IPS-20b (cell line): ENCODE measurements at regions not wholly inside any gene's neighbourhood (a gene's known extent, or its start where the extent isn't known, plus 50 kb on each side); places are given as distances from the start of the nearest gene placed in this dataset.

Source experiments
- H3K27ac ChIP-seq: one replicate; pipeline ENCODE4 v1.5.1; 2013; ENCODE audit warnings: low read length
- H3K27me3 ChIP-seq: 2 replicates; pipeline ENCODE4 v1.6.1; 2013; ENCODE audit warnings: mild to moderate bottlenecking, low read length, inconsistent platforms; ENCODE audit not compliant: insufficient read depth
- H3K36me3 ChIP-seq: 2 replicates; pipeline ENCODE4 v1.6.1; 2013; ENCODE audit warnings: low read depth, mild to moderate bottlenecking, inconsistent platforms, low read length, moderate library complexity; ENCODE audit not compliant: insufficient read depth
- H3K4me1 ChIP-seq: 2 replicates; pipeline ENCODE4 v1.6.1; 2013; ENCODE audit warnings: mild to moderate bottlenecking, control low read depth, inconsistent platforms, low read length, moderate library complexity; ENCODE audit not compliant: insufficient read depth
- H3K4me3 ChIP-seq: 2 replicates; pipeline ENCODE4 v1.5.1; 2013; ENCODE audit warnings: mild to moderate bottlenecking, low read length, inconsistent platforms
- H3K9ac ChIP-seq: 2 replicates; pipeline ENCODE4 v1.6.1; 2013; ENCODE audit warnings: low read depth, mild to moderate bottlenecking, inconsistent platforms, low read length, moderate library complexity
- H3K9me3 ChIP-seq: 2 replicates; pipeline ENCODE4 v1.6.1; 2013; ENCODE audit warnings: mild to moderate bottlenecking, low read depth, low read length, inconsistent platforms; ENCODE audit not compliant: insufficient read depth

DNA sequence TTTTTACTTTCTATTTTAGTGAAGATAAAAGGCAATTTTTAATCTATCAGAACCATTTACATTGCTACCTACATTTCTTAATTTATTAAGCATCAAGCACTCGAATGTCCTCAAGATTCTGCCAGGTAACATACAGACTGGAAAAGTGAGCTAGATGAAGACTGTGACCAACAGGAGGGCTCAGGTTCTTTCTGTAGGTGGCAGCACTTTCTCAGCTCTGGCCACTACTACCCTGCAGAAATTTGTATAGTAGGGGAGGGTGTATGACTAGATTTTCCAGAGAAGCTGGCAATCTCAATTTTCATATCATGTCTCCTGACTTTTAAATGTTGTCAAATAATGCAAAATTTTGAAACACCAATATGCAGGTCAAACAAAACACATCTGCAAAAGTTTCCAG lies 165.0 kb upstream of the SUCLG2 start:
- Histone ChIP-seq H3K27ac (no peak overlapping the region), H3K4me3 (no peak overlapping the region), H3K36me3 (no peaks in the 10 kb centered on the region), H3K9me3 (no peaks in the 10 kb centered on the region), H3K4me1 (0 out of 2 replicates have a peak, but pooled peaks cover 3% of the 10 kb centered on the region), H3K27me3 (no peaks in the 10 kb centered on the region), H3K9ac (no peak overlapping the region)

DNA sequence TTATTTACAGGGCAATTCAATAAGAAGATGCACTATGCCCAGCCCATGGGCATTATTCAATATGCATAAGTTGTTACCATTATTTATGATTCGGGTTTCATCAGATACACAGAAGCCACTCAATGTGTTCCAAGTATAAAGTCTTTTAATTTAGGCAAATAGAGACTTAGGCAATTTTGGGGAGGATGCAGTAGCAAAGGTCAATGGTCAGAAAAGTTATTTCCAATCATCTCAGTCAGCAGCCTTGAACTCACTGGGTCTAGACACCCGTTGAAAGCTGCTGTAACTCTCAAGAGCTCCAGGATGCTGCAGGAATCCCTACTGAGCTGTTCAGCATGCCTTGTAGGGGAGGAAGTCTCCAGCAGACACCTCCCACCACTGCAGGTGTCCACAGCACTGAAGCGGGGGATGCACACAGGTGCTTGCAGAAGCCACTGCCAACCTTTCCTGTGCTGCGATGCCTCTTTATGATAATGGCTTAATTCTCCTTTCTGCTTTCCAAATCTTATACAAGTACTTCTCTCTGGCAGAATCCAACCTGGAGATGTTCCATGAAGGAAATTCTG lies 155.0 kb upstream of the SUCLG2 start:
- Histone ChIP-seq H3K4me1 (peaks cover 4% of the 10 kb centered on the region; the same call in 1 of the 2 replicates), H3K27me3 (no peaks in the 10 kb centered on the region), H3K9me3 (no peaks in the 10 kb centered on the region), H3K9ac (no peak overlapping the region), H3K4me3 (no peak overlapping the region), H3K36me3 (no peaks in the 10 kb centered on the region), H3K27ac (no peak overlapping the region)

- Histone ChIP-seq H3K4me3 (no peak overlapping the region), H3K27ac (no peak overlapping the region), H3K36me3 (no peaks in the 10 kb centered on the region), H3K4me1 (peaks cover 4% of the 10 kb centered on the region; the same call in 1 of the 2 replicates), H3K27me3 (no peaks in the 10 kb centered on the region), H3K9ac (no peak overlapping the region), H3K9me3 (no peaks in the 10 kb centered on the region)
These were observed 154.5 kb upstream of the SUCLG2 start for GRCh38 chr3:67808906-67809305.

DNA sequence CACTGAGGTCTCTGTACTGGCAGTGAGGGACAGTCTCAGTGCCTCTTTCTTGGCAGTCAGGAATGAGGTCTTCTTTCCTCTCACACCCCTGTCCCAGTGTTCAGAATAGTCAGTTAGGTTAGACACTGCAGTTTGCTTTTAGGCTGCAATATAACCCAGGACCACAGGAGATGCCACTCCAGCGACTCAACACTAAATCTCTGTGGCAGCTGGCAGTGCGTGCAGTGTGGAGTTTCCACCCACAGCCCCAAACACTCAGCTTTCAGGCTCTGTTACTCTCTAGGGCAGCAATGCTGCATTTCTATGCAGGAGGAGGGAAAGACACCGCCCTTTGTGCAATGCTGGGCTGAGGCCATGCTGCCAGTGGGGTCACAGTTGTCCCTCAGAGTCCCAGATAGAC lies 150.2 kb upstream of the SUCLG2 start:
- H3K4me3 ChIP-seq, result no peak overlapping the region
- no peaks in the 10 kb centered on the region for H3K27me3 ChIP-seq
- no peaks in the 10 kb centered on the region for H3K9me3 ChIP-seq
- H3K27ac ChIP-seq, result no peak overlapping the region
- no peak overlapping the region for H3K9ac ChIP-seq
- H3K36me3 ChIP-seq, result no peaks in the 10 kb centered on the region
- peaks cover 4% of the 10 kb centered on the region; the same call in 1 of the 2 replicates for H3K4me1 ChIP-seq

GRCh38 chr3:67804089-67804488 lies 149.7 kb upstream of the SUCLG2 start:
- Histone ChIP-seq H3K4me3 (no peak overlapping the region), H3K4me1 (no peaks in the 10 kb centered on the region; the same call in 1 of the 2 replicates), H3K27ac (no peak overlapping the region), H3K27me3 (no peaks in the 10 kb centered on the region), H3K9ac (no peak overlapping the region), H3K9me3 (no peaks in the 10 kb centered on the region), H3K36me3 (no peaks in the 10 kb centered on the region)

DNA sequence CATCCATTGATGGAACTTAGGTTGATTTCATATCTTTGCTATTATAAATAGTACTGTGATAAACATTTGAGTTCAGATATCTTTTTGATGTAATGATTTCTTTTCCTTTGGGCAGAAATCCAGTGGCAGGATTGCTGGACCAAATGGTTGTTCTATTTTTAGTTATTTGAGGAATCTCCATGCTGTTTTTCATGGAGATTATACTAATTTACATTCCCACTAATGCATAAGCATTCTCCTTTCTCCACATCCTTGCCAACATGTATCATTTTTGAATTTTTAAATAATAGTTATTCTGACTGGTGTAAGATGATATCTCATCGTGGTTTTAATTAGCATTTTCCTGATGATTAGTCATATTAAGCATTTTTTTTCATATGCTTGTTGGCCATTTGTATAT lies 144.0 kb upstream of the SUCLG2 start:
- H3K27ac ChIP-seq, result no peak overlapping the region
- H3K9ac ChIP-seq, result no peak overlapping the region
- H3K27me3 ChIP-seq, result no peaks in the 10 kb centered on the region
- no peak overlapping the region for H3K4me3 ChIP-seq
- H3K4me1 ChIP-seq, result peaks cover 5% of the 10 kb centered on the region
- no peaks in the 10 kb centered on the region for H3K9me3 ChIP-seq
- no peaks in the 10 kb centered on the region for H3K36me3 ChIP-seq

DNA sequence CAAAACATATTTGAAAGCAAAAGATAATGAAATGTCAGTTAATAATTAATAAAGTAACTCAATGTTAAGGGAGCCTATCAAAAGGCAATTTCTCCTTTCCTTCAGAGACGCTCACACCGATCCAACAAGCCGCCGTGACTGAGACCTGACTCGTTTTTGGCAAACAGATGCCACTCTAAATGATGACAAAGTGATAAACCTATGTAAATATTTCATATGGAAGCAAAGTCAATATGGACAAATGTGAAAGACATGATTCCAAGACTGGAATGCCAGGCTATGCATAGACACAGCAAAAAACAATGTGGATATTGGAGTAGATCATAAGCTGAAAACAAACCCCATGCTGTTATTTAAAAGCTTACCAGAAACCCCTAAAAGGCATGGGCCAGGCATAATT lies 137.2 kb upstream of the SUCLG2 start:
- Histone ChIP-seq H3K4me3 (no peak overlapping the region), H3K9me3 (no peaks in the 10 kb centered on the region), H3K4me1 (peaks cover 7% of the 10 kb centered on the region; the same call in 1 of the 2 replicates), H3K27ac (no peak overlapping the region), H3K9ac (no peak overlapping the region), H3K36me3 (no peaks in the 10 kb centered on the region), H3K27me3 (no peaks in the 10 kb centered on the region)

GRCh38 chr3:67790043-67790442 lies 135.6 kb upstream of the SUCLG2 start:
- Histone ChIP-seq H3K27me3 (no peaks in the 10 kb centered on the region), H3K27ac (no peak overlapping the region), H3K4me1 (peaks cover 7% of the 10 kb centered on the region; the same call in 1 of the 2 replicates), H3K4me3 (no peak overlapping the region), H3K9me3 (no peaks in the 10 kb centered on the region), H3K36me3 (no peaks in the 10 kb centered on the region), H3K9ac (no peak overlapping the region)

GRCh38 chr3:67788396-67788795 lies 134.0 kb upstream of the SUCLG2 start:
- no peaks in the 10 kb centered on the region for H3K36me3 ChIP-seq
- no peaks in the 10 kb centered on the region for H3K9me3 ChIP-seq
- H3K4me1 ChIP-seq, result peaks cover 7% of the 10 kb centered on the region; the same call in 1 of the 2 replicates
- no peaks in the 10 kb centered on the region for H3K27me3 ChIP-seq
- H3K9ac ChIP-seq, result no peak overlapping the region
- no peak overlapping the region for H3K27ac ChIP-seq
- H3K4me3 ChIP-seq, result no peak overlapping the region

- H3K4me1 ChIP-seq, result no peaks in the 10 kb centered on the region
- H3K4me3 ChIP-seq, result no peak overlapping the region
- no peak overlapping the region for H3K27ac ChIP-seq
- no peak overlapping the region for H3K9ac ChIP-seq
- H3K9me3 ChIP-seq, result no peaks in the 10 kb centered on the region; the same call in 1 of the 2 replicates
- no peaks in the 10 kb centered on the region for H3K36me3 ChIP-seq
- no peaks in the 10 kb centered on the region for H3K27me3 ChIP-seq
These were observed 129.2 kb upstream of the SUCLG2 start for GRCh38 chr3:67783281-67784250.

DNA sequence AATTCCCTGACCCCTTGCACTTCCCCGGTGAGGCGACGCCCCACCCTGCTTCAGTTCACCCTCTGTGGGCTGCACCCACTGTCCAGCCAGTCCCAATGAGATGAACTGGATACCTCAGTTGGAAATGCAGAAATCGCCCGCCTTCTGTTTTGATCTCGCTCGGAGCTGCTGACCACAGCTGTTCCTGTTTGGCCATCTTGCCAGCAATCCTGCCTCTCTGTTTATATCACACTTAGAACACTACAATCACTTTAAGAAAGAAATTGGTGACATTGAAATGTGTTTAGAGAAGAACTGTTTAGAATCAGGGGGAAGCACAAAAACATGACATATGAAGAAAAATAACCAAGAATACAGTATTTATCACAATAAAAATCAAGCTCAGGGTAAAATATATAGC lies 127.5 kb upstream of the SUCLG2 start:
- Histone ChIP-seq H3K9ac (no peak overlapping the region), H3K4me3 (no peak overlapping the region), H3K27ac (no peak overlapping the region), H3K9me3 (no peaks in the 10 kb centered on the region; the same call in 1 of the 2 replicates), H3K36me3 (no peaks in the 10 kb centered on the region), H3K4me1 (no peaks in the 10 kb centered on the region), H3K27me3 (no peaks in the 10 kb centered on the region)

DNA sequence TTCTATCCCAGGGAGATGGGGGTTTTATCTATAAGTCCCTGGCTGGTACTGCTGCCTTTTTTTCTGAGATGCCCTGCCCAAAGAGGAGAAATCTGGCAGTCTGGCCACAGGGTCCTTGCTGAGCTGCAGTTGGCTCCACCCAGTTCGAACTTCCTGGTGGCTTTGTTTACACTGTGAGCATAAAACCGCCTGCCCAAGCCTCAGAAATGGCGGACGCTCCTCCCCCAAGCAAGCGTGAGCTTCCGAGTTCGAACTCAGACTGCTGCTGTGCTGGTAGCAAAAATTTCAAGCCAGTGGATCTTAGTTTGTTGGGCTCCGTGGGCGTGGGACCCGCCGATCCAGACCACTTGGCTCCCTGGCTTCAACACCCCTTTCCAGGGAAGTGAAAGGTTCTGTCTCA lies 126.8 kb upstream of the SUCLG2 start:
- Histone ChIP-seq H3K9ac (no peak overlapping the region), H3K27ac (no peak overlapping the region), H3K9me3 (no peaks in the 10 kb centered on the region; the same call in 1 of the 2 replicates), H3K36me3 (no peaks in the 10 kb centered on the region), H3K4me3 (no peak overlapping the region), H3K4me1 (no peaks in the 10 kb centered on the region), H3K27me3 (no peaks in the 10 kb centered on the region)
